ENCODE measurements at regions not wholly inside any gene's neighbourhood (a gene's known extent, or its start where the extent isn't known, plus 50 kb on each side); places are given as distances from the start of the nearest gene placed in this dataset.

- no peak overlapping the region for H3K4me3 ChIP-seq (ENCODE audit: low read depth in 2 of 2, low read length in 2 of 2)
- in situ Hi-C loops (cut with HindIII; ENCODE audit: low pct_unique_long_range_greater_than_20kb, low sequenced_read_pairs) (no loop called here), intact Hi-C loops (cut with micrococcal nuclease; ENCODE audit: unreplicated experiment) (no loop called here)
- DNase-seq (ENCODE audit: low read depth, low spot score), result no peak
- TF ChIP-seq, protein P1, sequence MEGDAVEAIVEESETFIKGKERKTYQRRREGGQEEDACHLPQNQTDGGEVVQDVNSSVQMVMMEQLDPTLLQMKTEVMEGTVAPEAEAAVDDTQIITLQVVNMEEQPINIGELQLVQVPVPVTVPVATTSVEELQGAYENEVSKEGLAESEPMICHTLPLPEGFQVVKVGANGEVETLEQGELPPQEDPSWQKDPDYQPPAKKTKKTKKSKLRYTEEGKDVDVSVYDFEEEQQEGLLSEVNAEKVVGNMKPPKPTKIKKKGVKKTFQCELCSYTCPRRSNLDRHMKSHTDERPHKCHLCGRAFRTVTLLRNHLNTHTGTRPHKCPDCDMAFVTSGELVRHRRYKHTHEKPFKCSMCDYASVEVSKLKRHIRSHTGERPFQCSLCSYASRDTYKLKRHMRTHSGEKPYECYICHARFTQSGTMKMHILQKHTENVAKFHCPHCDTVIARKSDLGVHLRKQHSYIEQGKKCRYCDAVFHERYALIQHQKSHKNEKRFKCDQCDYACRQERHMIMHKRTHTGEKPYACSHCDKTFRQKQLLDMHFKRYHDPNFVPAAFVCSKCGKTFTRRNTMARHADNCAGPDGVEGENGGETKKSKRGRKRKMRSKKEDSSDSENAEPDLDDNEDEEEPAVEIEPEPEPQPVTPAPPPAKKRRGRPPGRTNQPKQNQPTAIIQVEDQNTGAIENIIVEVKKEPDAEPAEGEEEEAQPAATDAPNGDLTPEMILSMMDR (IDR thresholded peaks at IDR 0.05), result no peak
- TF ChIP-seq POLR2AphosphoS5 (IDR thresholded peaks at IDR 0.05; ENCODE audit: low read depth, low read length), result no peak
- no peaks in the 10 kb centered on the region for H3K4me1 ChIP-seq (ENCODE audit: control insufficient read depth, insufficient read depth, low read length)
- no peaks in the 10 kb centered on the region for H3K36me3 ChIP-seq (ENCODE audit: control insufficient read depth, insufficient read depth, low read length)
- ChIA-PET CTCF (no interaction called here), POLR2A (no interaction called here)
- no peak for ATAC-seq
- H3K27me3 ChIP-seq (ENCODE audit: control insufficient read depth, insufficient read depth, low read length), result no peaks in the 10 kb centered on the region
- H3K9me3 ChIP-seq (ENCODE audit: control insufficient read depth, insufficient read depth, low read depth, low read length), result no peaks in the 10 kb centered on the region
- H3K27ac ChIP-seq (ENCODE audit: low read length), result no peak overlapping the region
- no TSS peak for BruUV-seq (replicated peaks)
Measured at GRCh38 chr9:11352612-11353011, 739.8 kb upstream of the PTPRD start.

DNA sequence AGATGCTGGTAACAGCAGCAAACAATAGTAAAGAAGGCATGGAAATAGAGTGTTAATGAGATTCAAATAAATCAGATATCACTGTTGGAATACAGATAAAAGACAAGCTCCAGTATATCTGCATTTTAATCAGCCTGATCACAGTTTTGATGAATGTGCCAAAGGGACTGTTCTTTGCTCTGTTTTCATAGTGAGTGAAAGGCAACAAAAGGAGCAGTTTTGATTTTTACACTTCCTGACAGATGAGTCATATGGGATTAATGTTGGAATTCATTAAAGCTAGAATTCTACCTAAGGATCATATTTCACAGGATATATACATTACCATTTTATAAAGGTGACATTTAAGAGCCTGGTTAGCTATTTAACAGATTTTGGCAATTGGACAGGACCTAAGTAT, 743.3 kb upstream of the PTPRD start:
- Histone ChIP-seq H3K36me3 (ENCODE audit: control insufficient read depth, insufficient read depth, low read length) (no peaks in the 10 kb centered on the region), H3K27me3 (ENCODE audit: control insufficient read depth, insufficient read depth, low read length) (no peaks in the 10 kb centered on the region), H3K27ac (ENCODE audit: low read length) (no peak overlapping the region), H3K9me3 (ENCODE audit: control insufficient read depth, insufficient read depth, low read depth, low read length) (no peaks in the 10 kb centered on the region), H3K4me3 (ENCODE audit: low read depth in 2 of 2, low read length in 2 of 2) (no peak overlapping the region), H3K4me1 (ENCODE audit: control insufficient read depth, insufficient read depth, low read length) (no peaks in the 10 kb centered on the region)
- ChIA-PET CTCF (no interaction called here), POLR2A (no interaction called here)
- no TSS peak for BruUV-seq (replicated peaks)
- TF ChIP-seq TCF7L2 (IDR thresholded peaks at IDR 0.05; ENCODE audit: low read depth, low read length) (no peak), REST (IDR thresholded peaks at IDR 0.05; ENCODE audit: insufficient read depth in 1 of 2, low read depth in 2 of 2, low read length in 1 of 2) (no peak), SIN3A (IDR thresholded peaks at IDR 0.05; ENCODE audit: borderline replicate concordance, insufficient read depth, low read depth, low read length) (no peak), POLR2AphosphoS5 (IDR thresholded peaks at IDR 0.05; ENCODE audit: low read depth, low read length) (no peak)
- TF ChIP-seq, protein P1 (IDR thresholded peaks at IDR 0.05), result no peak
- in situ Hi-C loops (cut with HindIII; ENCODE audit: low pct_unique_long_range_greater_than_20kb, low sequenced_read_pairs) (no loop called here), intact Hi-C loops (cut with micrococcal nuclease; ENCODE audit: unreplicated experiment) (no loop called here)
- no peak for ATAC-seq
- no peak for DNase-seq (ENCODE audit: low read depth, low spot score)

Measured in Panc1 (cell line).